ENCODE measurements at regions not wholly inside any gene's neighbourhood (a gene's known extent, or its start where the extent isn't known, plus 50 kb on each side); places are given as distances from the start of the nearest gene placed in this dataset.

- DNase-seq: no peak
Observed at GRCh38 chr2:17070711-17071110, 405.1 kb upstream of the CYRIA start.

GRCh38 chr2:17069564-17069963 is 403.9 kb upstream of the CYRIA start:
- no peak for DNase-seq

GRCh38 chr2:17068021-17068420 is 402.4 kb upstream of the CYRIA start:
- no peak for DNase-seq

GRCh38 chr2:17065536-17065935 is 399.9 kb upstream of the CYRIA start:
- DNase-seq: no peak

- no peak for DNase-seq
Observed at GRCh38 chr2:17061028-17061427, 395.4 kb upstream of the CYRIA start.

- DNase-seq: peak; percentile 16 to 51 (median 28)
Observed at GRCh38 chr2:17059458-17059857, 393.8 kb upstream of the CYRIA start.

GRCh38 chr2:17058772-17059402 is 393.3 kb upstream of the CYRIA start:
- DNase-seq: peak in 1 of 3 donors; percentile 11

GRCh38 chr2:17057109-17058017 is 391.7 kb upstream of the CYRIA start:
- DNase-seq: no peak

- DNase-seq: no peak
Observed at GRCh38 chr2:17056236-17056635, 390.6 kb upstream of the CYRIA start.

- DNase-seq: no peak
Observed at GRCh38 chr2:17052001-17052400, 386.4 kb upstream of the CYRIA start.

GRCh38 chr2:17051538-17051937 is 385.9 kb upstream of the CYRIA start:
- DNase-seq: no peak

- DNase-seq: no peak
Observed at GRCh38 chr2:17043173-17043572, 377.5 kb upstream of the CYRIA start.

GRCh38 chr2:17036361-17036760 is 370.7 kb upstream of the CYRIA start:
- DNase-seq: no peak

- DNase-seq: no peak
Observed at GRCh38 chr2:17035010-17035409, 369.4 kb upstream of the CYRIA start.

- DNase-seq: no peak
Observed at GRCh38 chr2:17030047-17030446, 364.4 kb upstream of the CYRIA start.

- DNase-seq: no peak
Observed at GRCh38 chr2:17012297-17012696, 346.7 kb upstream of the CYRIA start.

GRCh38 chr2:17010104-17010503 is 344.5 kb upstream of the CYRIA start:
- no peak for DNase-seq

- no peak for DNase-seq
Observed at GRCh38 chr2:17000184-17000482, 334.5 kb upstream of the CYRIA start.

GRCh38 chr2:16999347-17000183 is 333.9 kb upstream of the CYRIA start:
- DNase-seq: no peak

- peak in 1 of 3 donors; percentile 8 for DNase-seq
Observed at GRCh38 chr2:16978301-16978700, 312.7 kb upstream of the CYRIA start.

GRCh38 chr2:16974688-16975087 is 309.1 kb upstream of the CYRIA start:
- DNase-seq: no peak

- DNase-seq: peak in 1 of 3 donors; percentile 38
Observed at GRCh38 chr2:16973586-16974286, 308.1 kb upstream of the CYRIA start.

All from muscle of back (tissue), 3 donors.